Activated effector memory CD4-positive, alpha-beta T cell treated with anti-CD3 and anti-CD28 coated beads, Interleukin-2, amount 50 U/mL, for 16 hours (primary cell): ENCODE measurements at regions not wholly inside any gene's neighbourhood (a gene's known extent, or its start where the extent isn't known, plus 50 kb on each side); places are given as distances from the start of the nearest gene placed in this dataset.

Experiments used
- DNase-seq: peaks from one replicate; pipeline ENCODE4 v3.0.0-alpha.2; 2020

DNA sequence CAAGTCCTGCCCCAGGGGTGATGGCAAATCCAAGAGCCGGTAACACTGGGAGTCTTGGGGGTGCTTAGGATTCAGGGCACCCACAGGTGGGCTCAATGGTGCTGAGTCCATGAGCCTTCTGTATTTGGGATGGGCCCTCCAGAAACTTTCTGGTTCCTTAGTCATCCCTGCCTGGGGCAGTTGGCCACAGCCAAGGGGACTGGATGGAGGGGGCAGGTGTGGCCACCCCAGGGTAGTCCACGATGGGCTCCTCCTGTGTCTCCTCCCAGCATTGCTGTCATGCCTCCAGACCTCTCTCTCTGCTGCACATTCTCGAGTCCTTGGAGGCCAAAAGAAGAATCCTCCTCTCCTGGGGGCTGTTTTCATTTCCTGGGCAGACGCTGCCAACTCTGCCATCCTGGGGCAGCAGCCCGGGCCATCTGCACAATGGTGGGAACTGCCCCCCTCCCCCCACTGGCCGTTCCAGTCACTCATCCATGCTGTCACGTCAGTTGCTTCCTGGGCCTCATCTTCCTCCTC, 158.0 kb upstream of the TWIST2 start:
- DNase-seq: no peak

DNA sequence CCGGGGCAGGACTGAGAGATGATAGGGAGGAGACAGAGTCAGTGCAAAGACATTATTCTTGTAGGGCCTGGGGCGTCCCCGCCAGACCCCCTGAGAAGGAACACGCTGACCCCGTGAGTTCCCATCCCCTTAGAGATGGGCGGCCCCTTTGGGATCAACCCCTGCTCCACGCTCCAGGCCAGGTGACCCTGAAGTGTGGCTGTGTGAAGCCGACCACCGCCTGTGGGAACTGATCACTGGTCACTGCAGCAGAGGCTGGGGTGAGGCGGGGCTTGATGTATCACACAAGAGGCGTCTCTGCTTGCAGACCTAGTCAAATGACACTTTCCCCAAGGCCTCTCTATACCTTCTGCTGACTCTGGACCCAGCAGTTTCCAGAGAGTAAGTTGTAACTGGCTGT, 157.4 kb upstream of the TWIST2 start:
- no peak for DNase-seq

GRCh38 chr2:238691596-238692491, 156.0 kb upstream of the TWIST2 start:
- no peak for DNase-seq

DNA sequence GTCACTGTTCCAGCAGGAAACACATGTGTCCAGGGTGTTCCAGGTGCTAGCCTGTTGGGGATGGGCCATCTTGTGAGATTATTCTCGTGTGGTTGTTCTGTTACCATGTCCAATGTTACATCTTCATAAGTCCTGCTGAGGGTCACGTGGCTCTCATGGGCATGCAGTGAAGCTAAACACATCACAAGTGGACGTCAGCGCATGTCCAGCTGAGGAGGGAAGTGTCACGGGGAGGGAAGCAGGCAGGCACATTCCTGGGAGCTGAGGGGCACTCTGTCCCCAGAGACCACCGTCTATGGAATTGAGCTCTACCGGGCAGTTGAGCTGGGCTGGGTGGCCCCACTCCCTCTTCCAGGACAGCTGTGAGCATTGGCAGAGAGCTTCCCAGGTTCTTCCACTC, 155.3 kb upstream of the TWIST2 start:
- no peak for DNase-seq

DNA sequence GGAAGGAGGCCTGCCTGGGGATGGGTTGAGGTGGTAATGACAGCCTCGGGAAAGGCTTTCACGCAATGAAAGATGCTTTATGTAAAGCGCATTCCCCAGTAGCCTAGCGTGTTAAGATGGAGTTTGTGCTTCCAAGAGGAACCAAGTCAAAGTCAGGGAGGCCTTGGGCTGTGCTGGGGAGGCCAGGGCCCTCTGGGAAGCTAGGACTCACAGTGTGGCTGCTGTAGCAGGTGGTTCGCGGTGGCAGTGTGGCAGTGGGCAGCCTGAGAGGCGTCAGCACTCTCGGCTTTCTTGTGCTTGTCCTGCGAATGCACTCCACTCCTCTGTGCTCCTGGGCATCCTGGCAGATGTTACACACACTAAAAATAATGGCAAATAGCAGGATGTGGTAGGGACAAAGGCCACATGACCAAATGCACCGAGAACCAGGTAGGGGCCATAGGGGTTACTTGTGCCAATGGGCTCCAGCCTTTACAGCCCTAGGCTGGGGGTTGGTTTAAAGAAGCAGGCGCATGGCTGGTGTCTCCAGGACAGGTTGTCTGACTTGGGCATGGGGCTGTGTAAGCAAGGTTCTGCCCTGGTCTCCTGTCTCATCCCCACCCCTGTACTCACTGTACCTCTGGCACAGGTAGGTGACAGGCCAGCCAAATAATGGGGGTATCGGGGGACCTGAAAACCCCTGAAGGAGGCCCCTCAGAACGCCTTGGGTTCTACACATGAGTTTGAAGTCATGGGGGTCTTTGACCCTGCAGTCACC, 154.4 kb upstream of the TWIST2 start:
- DNase-seq: no peak

- DNase-seq: no peak
Observed at GRCh38 chr2:238694136-238694755, 153.6 kb upstream of the TWIST2 start.

DNA sequence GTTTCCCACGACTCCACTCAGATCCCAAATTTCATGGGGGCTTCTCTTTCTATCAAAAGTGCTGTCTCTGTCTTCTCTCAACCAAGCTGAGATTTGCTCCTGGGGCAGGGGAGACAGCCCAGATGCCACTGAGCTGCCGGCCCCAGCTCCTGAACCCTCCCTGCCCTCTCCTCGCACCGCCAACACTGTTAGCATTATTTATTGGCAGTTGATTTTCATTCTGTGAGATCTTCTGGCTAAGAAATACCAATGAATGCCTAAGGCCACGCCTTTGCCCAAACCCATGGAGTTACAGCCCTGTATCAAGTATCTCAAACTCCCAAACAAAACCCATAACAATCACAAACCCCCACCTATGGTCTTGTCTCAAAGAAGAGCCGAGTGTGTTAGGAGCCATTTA, 153.0 kb upstream of the TWIST2 start:
- DNase-seq: no peak

- no peak for DNase-seq
Observed at GRCh38 chr2:238695538-238695937, 152.3 kb upstream of the TWIST2 start.

DNA sequence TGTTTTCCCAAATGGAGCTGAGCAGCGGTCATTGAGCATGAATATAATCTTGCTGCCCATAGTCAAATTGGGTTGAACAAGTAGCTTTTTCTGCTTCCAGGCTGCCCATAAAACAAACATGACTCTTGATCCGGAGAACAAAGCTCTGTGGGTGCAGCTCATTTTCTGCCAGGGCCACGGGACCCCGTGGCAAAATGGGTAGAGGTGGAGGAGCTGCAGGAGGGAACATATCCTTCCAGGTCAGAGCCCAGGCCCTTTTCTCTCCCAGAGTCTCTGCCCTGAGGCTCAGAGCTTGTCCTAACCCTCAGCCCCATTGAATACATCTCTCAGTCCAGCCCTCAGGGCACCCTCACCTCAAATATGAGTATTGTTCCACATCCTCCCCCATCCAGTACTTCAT, 151.6 kb upstream of the TWIST2 start:
- no peak for DNase-seq

DNA sequence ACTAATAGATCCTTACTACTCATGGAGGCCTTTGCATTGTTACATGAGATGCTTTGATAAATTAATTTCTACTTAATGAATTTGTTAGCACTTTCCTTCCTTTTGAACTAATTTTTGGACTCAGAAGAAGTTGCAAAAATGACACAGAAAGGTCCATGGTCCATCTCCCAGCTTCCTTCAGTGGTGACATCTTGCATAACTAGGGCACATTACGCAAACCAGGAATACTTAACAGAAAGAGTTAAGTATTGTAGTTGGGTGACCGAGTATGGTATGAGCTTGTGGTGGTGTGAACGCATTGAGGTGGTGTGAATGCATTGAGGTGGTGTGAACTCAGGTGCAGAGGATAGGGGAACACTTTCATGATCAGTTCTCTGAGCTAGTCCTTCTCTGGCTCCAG, 151.1 kb upstream of the TWIST2 start:
- DNase-seq: no peak

- no peak for DNase-seq
Observed at GRCh38 chr2:238697193-238698071, 150.5 kb upstream of the TWIST2 start.

GRCh38 chr2:238698072-238698352, 149.9 kb upstream of the TWIST2 start:
- DNase-seq: no peak

GRCh38 chr2:238698451-238699306, 149.2 kb upstream of the TWIST2 start:
- DNase-seq: no peak

DNA sequence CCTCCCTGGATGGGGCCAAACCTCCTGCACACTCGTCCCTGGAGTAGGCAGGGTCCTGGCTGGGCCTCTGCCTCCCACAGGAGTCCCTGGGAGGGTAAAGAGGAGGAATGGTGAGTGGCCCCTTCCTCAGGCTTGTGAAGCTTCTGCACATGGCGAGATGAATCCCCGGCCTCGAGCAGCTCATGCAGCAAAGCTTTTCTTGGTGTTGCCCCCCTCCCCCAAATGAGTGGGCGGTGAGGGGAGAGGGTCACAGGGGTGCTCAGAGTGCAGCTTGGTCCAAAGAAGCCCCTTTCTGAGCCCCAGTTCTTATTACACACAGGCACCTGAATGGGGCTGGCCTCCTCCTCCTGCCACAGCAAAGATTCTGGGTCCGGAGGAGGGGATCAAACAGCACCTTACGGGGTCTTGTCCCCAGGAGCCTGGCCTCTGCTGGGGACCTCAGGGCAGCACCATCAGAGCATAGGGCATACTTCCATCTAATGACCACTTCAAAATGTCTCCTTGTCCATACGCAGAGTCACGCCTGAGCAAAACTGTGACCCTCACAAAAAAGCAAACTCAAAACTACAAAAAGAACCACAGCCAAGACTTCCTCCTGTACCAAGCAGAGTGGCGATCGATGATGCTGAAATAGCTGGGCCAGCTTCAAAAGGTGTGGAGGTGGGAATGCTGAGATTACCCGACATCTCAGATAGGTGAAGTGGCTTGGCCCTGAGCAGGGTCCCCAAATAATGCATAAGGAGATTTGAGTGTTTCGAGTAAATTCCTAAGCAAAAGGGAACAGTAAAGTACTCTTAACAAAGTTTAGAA, 148.4 kb upstream of the TWIST2 start:
- DNase-seq: no peak

DNA sequence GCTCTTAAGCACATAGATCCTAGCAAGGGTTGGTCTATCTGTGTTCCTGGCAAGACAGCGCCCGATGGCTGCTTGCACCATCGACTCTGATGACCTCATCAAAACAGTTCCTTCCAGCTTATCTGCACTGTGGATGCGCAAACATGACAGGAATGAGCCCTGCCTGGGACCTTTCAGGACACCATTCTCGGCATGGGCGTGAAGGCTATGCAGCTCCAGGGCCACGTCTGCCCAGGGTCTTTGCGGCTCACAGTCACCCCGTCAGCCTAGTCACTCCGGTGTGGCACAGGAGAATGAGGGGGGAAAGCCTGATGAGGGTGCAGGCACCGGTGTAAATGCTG, 147.8 kb upstream of the TWIST2 start:
- DNase-seq: no peak

DNA sequence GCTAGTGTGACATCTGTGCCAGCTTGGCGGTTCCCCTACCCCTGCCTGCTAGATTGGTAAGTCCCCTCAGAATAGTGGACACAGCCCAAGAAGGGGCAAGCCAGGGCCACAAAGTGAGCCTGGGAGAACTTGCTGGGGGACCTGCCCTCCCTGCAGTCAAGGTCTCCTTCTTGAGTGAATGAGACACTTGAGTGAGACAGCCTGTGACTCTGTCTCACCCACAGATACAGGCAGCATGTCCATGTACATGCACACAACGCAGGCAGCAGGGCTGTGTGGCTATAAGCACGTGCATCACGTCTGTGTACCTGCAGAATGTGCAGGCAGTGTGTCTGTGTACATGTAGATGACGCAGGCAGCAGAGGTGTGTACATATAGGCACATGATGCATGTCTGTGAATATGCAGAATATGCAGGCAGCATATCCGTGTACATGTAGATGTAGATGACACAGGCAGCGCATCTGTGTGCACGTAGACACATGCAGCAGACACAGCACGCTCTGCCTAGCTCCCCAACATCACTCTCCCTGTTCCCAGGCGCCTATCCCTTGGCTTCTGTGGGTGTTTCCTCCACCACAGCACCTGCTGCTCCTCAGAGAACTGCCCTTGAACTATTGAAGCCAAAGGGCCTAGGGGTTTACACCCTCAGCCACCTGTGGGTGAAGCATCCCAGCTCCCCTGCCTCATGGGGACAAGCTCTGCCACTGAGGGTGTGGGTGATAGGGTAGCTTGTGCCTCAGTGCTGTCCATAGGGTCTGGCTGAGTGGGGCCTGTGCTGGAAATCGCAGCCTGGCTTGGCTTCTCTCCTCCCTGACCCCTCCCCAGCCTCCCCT, 147.2 kb upstream of the TWIST2 start:
- no peak for DNase-seq

DNA sequence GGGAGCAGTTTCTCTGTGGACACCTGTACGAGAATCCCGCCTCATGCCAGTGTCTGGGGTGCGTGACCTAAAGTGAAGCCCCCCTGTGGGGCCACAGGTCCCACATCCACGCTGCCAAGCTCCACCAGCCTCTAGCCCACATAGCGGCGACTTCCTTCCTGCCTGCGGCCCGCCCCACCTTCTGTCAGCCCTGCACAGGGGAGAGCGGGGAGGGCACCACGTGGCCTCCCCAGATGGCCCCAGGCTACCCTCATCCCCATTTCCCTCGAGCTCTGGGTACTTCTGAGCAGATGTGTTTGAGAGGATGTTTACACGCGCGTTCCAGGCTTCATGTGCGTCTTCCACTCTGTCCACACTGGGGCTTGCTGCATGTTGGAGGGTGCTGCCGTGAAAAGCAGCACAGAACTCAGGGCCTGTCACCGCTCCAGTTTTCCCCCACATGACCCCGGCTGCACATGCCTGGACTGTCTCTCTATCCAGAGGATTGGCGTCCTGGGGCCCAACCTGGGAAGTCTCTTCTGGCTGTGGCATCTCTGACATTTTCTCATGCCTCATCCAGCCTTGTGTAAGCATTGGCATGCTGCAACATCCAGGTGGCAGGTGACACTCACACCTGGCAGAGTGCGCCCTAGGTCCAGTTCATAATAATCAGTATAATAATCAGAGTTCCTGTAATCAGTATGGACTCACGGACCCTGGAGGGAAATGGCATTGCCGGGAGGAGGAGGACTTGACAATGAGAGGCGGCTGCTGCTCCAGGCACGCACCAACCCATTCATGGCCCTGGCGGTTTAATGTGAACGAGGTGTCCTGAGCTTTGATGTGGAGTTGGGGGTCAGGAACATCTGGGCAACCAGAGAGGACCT, 146.3 kb upstream of the TWIST2 start:
- DNase-seq: no peak

- DNase-seq: no peak
Observed at GRCh38 chr2:238702276-238703052, 145.4 kb upstream of the TWIST2 start.
